GM19463 (cell line): ENCODE measurements at regions not wholly inside any gene's neighbourhood (a gene's known extent, or its start where the extent isn't known, plus 50 kb on each side); places are given as distances from the start of the nearest gene placed in this dataset.

ENCODE experiments used
- ATAC-seq: cut with Tn5 transposase; IDR thresholded peaks from one replicate; pipeline ENCODE4 v1.9.1; 2021; ENCODE audit warnings: mild to moderate bottlenecking, moderate library complexity; ENCODE audit not compliant: unreplicated experiment

- ATAC-seq: no peak
Measured at GRCh38 chr7:49344556-49344955, 420.2 kb downstream of the CDC14C start.

DNA sequence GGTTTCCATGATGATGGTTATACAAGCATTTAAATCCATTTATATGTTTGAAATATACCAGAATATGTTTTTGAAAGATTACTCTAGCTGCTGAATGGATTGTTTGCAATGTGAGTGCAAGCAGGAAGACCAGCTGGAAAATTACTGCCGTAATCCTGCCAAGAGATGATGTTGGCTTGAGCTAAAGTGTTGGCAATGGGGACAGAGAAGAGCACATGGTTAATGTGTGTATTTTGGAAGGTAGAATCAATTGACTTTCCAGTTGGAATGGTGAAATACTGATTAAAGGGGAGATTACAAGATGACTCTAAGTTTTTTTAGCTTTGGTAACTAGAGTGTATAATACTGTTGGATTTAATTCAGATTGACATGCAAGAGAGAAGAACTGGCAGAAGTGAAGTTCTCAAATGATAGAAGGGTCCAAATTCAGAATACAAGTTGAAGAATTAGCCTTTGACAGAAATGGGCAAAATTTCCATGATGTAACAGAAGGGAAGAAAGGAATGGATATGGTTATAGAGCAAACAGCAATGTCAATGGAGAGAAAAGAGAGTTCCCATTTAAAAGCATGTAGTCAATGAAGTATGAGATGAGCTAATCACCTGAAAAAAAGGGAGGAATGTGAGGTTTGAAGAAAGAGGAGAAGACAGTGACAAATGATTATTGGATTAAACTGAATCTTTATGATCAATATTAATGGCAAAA is 422.0 kb downstream of the CDC14C start:
- ATAC-seq: no peak

DNA sequence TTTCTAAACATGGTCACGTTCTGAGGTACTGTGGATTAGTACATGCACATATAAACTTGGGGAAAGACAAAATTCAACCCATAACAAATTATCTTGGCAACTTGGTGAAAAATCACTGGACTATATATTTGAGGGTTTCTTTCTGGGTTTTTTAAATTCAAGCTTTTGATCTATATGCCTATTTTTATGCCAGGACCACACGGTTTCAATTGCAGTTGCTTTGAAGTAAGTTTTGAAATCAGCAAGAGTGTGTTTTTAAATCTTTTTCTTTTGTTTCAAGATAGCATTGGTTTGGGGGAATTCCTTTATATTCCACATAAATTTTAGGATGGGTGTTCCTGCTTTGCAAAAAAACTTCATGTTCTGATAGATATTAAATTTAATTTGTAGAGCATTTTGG is 406.4 kb upstream of the VWC2 start:
- ATAC-seq: no peak

- ATAC-seq: no peak
Measured at GRCh38 chr7:49371771-49372170, 401.7 kb upstream of the VWC2 start.

GRCh38 chr7:49376817-49377375 is 396.5 kb upstream of the VWC2 start:
- ATAC-seq: no peak

GRCh38 chr7:49386792-49387191 is 386.6 kb upstream of the VWC2 start:
- no peak for ATAC-seq

- ATAC-seq: no peak
Measured at GRCh38 chr7:49389871-49390479, 383.5 kb upstream of the VWC2 start.

DNA sequence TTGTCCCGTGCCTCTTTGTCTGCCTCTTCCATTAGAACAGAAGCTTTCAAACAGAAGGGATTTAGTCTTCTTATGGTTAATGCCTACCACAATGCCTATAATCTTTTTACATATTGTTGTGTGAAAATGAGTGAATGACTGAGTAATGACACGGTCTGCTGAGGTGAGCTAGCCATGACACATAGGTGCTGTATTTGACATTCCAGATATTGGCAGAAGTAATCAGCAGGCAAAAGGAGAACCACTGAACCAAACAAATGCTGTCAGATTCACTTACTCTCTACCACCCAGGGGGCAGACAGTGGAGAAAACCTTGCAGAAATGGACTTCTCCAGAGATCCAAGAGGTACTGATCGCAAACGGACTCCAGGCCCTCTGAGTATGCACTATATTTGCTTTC is 377.2 kb upstream of the VWC2 start:
- ATAC-seq: no peak

- no peak for ATAC-seq
Measured at GRCh38 chr7:49397750-49398149, 375.7 kb upstream of the VWC2 start.

GRCh38 chr7:49398236-49398635 is 375.2 kb upstream of the VWC2 start:
- no peak for ATAC-seq

DNA sequence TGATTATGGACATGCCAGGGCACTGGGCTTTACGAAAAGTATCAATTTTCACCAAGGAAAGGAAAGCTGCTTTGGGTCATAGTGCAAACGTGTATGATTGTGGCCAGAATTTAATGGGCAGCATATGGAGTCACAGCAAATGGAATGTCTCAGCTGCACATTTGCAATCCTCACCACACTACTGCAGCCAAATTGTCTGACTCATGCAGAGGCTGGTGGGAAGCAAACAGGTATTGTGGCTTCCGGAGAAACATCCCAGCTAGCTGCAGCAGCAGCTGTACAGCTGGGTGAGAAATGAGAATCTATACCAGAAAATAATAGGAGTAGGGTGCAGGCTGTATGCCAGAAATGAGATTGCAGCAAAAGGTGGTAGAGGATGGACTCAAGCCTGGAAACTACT is 374.7 kb upstream of the VWC2 start:
- no peak for ATAC-seq

- no peak for ATAC-seq
Measured at GRCh38 chr7:49400891-49401550, 372.4 kb upstream of the VWC2 start.

GRCh38 chr7:49403844-49404243 is 369.6 kb upstream of the VWC2 start:
- ATAC-seq: no peak

DNA sequence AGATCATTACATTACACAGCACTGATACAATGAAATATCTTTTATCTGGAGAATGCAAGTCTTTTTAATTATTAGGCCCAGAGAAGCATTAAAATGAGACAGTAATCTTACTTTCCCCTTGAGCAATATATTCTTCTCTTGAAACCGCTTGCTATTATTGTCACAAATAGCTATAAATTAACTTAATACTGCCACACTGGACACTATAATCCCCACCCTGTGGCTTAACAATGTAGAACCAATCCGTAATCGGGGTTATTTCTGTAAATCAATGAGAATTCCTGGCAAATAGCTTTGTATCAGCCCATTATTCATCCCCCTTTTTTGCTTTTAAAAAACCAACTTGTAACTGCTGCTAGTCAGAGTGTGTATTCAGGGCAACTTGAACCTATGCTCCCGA is 366.2 kb upstream of the VWC2 start:
- no peak for ATAC-seq

DNA sequence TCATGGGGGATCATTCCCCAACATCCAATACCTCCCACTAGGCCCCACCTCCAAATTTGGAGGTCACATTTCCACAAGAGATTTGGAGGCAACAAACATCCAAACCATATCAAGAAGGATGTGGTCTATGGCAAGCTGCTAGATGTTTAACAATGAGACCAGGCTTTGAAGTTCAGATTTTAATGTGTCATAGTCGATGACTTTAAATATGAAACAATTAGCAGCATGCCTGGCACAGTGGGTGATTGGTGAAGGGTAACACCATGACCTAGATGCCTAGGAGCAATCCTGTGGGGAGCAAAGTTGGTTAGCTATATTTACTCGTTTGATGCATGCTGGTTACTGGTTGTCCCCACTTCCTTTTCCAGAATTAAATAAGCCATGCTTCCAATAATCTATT is 356.4 kb upstream of the VWC2 start:
- no peak for ATAC-seq

DNA sequence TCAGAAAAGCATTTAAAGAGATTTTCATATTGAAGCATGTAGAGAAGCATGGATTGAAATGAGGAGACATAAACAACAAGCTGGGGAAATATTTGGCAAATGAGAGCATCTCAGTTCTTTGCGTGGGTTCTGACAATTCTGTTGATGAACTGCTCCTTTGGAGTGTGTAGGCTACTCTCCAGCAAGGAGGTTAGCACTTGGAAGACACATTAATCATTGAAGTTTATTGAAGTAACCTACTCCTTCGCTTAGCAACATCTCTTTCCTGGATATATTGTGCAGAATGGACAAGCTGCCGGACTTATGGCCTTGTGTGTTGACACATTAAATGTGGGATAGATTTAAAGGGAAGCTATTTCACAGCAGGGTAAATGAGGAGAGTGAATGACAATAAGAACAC is 354.5 kb upstream of the VWC2 start:
- ATAC-seq: no peak

- no peak for ATAC-seq
Measured at GRCh38 chr7:49422564-49422963, 350.9 kb upstream of the VWC2 start.

DNA sequence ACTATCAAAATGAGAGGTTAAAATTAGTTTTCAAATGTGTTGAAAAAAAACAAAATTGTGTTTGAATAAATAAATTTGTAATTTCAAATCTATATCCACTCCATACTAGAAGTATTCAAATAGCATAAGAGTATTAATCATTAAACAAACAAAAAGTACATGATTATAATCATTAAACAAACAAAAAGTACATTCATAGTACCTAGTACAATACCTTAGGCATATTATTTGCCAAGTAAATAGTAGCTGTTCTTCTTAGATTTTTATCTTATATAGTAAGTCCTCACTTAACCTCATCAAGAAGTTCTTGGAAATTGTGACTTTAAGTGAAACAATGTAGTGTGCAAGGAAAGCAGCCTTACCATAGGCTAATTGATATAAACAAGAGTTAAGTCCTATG is 349.3 kb upstream of the VWC2 start:
- no peak for ATAC-seq

- no peak for ATAC-seq
Measured at GRCh38 chr7:49425277-49425818, 348.1 kb upstream of the VWC2 start.

DNA sequence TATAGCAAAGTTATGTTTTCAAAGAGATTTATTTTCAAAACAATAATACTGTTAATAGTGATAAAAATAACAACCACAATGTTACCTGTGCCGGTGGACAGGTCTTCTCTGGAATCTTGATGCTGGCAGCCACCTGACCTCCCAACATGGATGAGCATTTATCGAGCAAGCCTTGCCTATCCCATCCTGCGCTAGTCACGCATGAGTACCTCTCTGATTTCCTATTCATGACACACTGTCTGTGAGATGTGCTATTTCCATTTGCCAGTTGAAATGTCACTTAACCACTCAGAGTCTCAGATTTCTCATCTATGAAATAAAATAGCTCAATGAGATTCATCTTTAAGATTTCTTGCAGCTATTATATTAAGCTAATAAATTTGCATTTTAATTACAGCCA is 341.2 kb upstream of the VWC2 start:
- ATAC-seq: no peak

- no peak for ATAC-seq
Measured at GRCh38 chr7:49433794-49434193, 339.6 kb upstream of the VWC2 start.

- no peak for ATAC-seq
Measured at GRCh38 chr7:49434846-49435245, 338.6 kb upstream of the VWC2 start.
